ENCODE measurements at regions not wholly inside any gene's neighbourhood (a gene's known extent, or its start where the extent isn't known, plus 50 kb on each side); places are given as distances from the start of the nearest gene placed in this dataset.
"Not testable (repeated sequence)": the region's sequence is repeated elsewhere in the genome, so short reads cannot be mapped to it uniquely, and the experiment has no call there.

DNA sequence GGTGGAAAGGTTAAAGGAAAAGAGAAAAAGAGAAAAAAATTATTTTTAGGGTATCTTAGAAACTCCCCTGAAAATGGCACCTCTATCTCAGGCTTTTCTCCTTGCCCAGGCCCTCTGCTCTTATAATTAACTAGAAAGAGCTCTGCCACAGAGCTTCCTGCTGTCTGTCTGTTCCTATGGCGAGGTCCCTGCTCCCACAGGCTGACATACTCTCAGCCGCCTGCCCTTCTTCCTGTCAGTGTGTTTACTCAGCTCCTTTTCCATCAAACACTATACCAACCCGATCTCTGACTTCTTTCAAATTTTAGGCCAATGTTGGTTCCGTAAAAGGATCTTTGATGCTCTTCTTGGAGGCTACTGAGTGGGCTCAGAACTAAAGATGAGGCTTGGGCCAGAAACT lies 482.6 kb downstream of the DMAC1 start:
- Histone ChIP-seq H3K36me3 (ENCODE audit: control insufficient read depth, insufficient read depth, low read length, severe bottlenecking) (no peaks in the 10 kb centered on the region), H3K4me1 (ENCODE audit: control insufficient read depth, insufficient read depth, low read length) (peaks cover 38% of the 10 kb centered on the region), H3K27me3 (replicated peaks; ENCODE audit: control insufficient read depth, insufficient read depth, low read length) (no peaks in the 10 kb centered on the region), H3K9me3 (ENCODE audit: control insufficient read depth, low read length) (peaks cover 19% of the 10 kb centered on the region), H3K9ac (ENCODE audit: low read length) (peak overlapping the region; percentile 23), H3K4me3 (ENCODE audit: low read length) (no peak overlapping the region)
- no peak for DNase-seq (ENCODE audit: low read depth)

DNA sequence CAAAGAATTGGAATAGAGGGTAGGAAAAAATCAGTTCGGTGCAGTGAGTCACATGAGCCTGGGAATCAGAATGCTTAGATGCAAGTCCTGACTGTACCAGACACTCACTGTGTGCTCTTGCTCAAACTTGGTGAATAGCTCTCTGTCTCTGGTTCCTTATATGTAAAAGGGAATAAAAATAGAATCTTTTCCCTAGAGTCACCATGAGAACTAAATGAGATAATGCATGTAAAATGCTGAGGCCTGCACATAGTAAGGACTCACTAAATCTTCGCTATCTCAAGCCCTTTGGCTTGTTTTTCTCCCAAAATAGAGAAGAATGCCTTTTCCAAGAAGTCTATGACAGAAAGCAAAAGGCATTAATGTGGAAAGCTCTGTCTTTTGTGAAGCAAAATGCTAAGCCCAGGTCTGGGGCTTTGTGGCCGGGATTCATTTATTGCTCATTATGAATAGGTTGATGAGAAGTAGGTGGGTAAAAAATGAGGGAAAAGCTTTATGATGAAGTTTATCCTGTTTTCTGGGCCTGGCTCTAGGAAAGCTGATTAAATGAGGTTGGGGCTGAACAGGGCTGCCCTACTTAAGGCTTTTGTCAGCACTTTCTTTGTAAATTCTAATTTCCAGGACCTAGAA lies 483.3 kb downstream of the DMAC1 start:
- Histone ChIP-seq H3K9ac (ENCODE audit: low read length) (peak overlapping the region; percentile 51), H3K9me3 (ENCODE audit: control insufficient read depth, low read length) (peaks cover 20% of the 10 kb centered on the region), H3K4me1 (ENCODE audit: control insufficient read depth, insufficient read depth, low read length) (peaks cover 38% of the 10 kb centered on the region), H3K27me3 (replicated peaks; ENCODE audit: control insufficient read depth, insufficient read depth, low read length) (no peaks in the 10 kb centered on the region), H3K4me3 (ENCODE audit: low read length) (peak overlapping the region; percentile 59), H3K36me3 (ENCODE audit: control insufficient read depth, insufficient read depth, low read length, severe bottlenecking) (no peaks in the 10 kb centered on the region)
- no peak for DNase-seq (ENCODE audit: low read depth)

DNA sequence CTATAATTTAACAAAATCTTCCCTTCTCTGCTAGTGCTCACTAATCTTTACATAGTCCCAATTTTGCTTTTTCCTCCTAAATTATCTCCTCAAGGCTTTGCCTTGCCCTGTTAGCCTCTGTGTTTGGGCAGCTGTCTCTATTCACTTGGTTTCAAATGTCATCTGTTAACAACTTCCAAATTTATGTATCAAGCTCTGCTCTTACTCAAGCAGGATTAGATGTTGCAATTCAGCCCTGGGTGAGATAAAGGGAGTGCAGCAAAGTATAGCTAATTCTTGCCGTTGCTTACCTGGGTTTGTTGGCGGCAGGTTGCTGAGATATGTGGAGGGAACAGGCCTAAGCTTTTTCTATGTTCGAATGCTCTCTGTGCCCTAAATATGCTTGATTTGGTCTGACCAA lies 483.8 kb downstream of the DMAC1 start:
- DNase-seq (ENCODE audit: low read depth) = no peak

DNA sequence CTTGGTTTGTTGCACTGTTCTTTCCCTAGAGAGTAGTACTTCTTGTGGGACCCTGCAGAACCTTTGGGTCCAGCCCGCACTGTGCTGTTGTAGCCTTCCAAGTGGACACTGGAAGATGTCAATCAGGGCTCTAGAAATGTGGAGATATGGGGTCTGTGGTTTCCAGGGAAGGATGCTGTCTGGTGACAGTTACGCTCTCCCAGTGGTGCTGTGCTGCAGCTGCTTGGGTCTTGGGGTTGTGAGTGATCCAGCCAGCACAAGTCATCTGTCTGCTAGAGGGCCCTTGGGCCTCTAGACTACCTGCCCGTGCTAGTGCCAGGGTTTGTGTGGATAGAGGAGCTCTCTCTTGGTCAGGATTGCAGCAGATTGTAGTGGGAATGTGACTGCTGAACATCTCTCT lies 484.5 kb downstream of the DMAC1 start:
- peaks cover 30% of the 10 kb centered on the region for H3K9me3 ChIP-seq (ENCODE audit: control insufficient read depth, low read length)
- peak overlapping the region; percentile 51 for H3K9ac ChIP-seq (ENCODE audit: low read length)
- H3K4me1 ChIP-seq (ENCODE audit: control insufficient read depth, insufficient read depth, low read length) = peaks cover 33% of the 10 kb centered on the region
- H3K4me3 ChIP-seq (ENCODE audit: low read length) = no peak overlapping the region
- no peaks in the 10 kb centered on the region for H3K27me3 ChIP-seq (replicated peaks; ENCODE audit: control insufficient read depth, insufficient read depth, low read length)
- no peaks in the 10 kb centered on the region for H3K36me3 ChIP-seq (ENCODE audit: control insufficient read depth, insufficient read depth, low read length, severe bottlenecking)
- DNase-seq (ENCODE audit: low read depth) = no peak

More for the DNA sequence above, 483.8 kb downstream of the DMAC1 start:
- peaks cover 38% of the 10 kb centered on the region for H3K4me1 ChIP-seq (ENCODE audit: control insufficient read depth, insufficient read depth, low read length)
- H3K4me3 ChIP-seq (ENCODE audit: low read length) = peak overlapping the region; percentile 59
- H3K36me3 ChIP-seq (ENCODE audit: control insufficient read depth, insufficient read depth, low read length, severe bottlenecking) = no peaks in the 10 kb centered on the region
- peak overlapping the region; percentile 51 for H3K9ac ChIP-seq (ENCODE audit: low read length)
- no peaks in the 10 kb centered on the region for H3K27me3 ChIP-seq (replicated peaks; ENCODE audit: control insufficient read depth, insufficient read depth, low read length)
- peaks cover 24% of the 10 kb centered on the region for H3K9me3 ChIP-seq (ENCODE audit: control insufficient read depth, low read length)

DNA sequence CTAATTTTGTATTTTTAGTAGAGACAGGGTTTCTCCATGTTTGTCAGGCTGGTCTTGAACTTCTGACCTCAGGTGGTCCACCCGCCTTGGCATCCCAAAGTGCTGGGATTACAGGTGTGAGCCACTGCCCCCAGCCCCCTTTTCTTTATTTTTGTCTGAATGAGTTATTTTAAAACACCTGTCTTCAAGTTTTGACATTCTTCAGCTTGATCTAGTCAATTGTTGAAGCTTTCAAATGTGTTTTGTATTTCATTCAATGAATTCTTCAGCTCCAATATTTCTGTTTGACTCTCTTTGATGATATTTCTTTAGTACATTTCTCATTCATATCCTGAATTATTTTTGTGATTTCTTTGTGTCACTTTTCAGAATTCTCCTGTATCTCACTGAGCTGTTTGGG lies 486.2 kb downstream of the DMAC1 start:
- DNase-seq (ENCODE audit: low read depth) = no peak
- H3K4me1 ChIP-seq (ENCODE audit: control insufficient read depth, insufficient read depth, low read length) = peaks cover 27% of the 10 kb centered on the region
- H3K4me3 ChIP-seq (ENCODE audit: low read length) = no peak overlapping the region
- no peak overlapping the region for H3K9ac ChIP-seq (ENCODE audit: low read length)
- no peaks in the 10 kb centered on the region for H3K27me3 ChIP-seq (replicated peaks; ENCODE audit: control insufficient read depth, insufficient read depth, low read length)
- peaks cover 45% of the 10 kb centered on the region for H3K9me3 ChIP-seq (ENCODE audit: control insufficient read depth, low read length)
- no peaks in the 10 kb centered on the region for H3K36me3 ChIP-seq (ENCODE audit: control insufficient read depth, insufficient read depth, low read length, severe bottlenecking)

DNA sequence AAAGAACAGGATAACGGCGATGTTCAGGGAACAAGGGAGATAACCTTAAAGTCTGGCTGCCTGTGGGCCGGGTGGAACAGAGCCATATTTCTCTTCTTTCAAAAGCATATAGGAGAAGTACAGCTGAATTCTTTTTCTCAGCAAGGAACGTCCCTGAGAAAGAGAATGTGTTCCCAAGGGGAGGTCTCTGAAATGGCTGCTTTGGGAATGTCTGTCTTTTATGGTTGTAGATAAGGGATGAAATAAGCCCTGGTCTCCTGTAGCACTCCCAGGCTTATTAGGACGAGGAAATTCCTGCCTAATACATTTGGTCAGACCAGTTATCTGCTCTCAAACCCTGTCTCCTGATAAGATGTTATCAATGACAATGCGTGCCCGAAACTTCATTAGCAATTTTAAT lies 490.5 kb downstream of the DMAC1 start:
- not testable (repeated sequence) for H3K36me3 ChIP-seq (ENCODE audit: control insufficient read depth, insufficient read depth, low read length, severe bottlenecking); H3K4me1 ChIP-seq (ENCODE audit: control insufficient read depth, insufficient read depth, low read length); H3K4me3 ChIP-seq (ENCODE audit: low read length); DNase-seq (ENCODE audit: low read depth); H3K9ac ChIP-seq (ENCODE audit: low read length)
- peaks cover 14% of the 10 kb centered on the region for H3K27me3 ChIP-seq (replicated peaks; ENCODE audit: control insufficient read depth, insufficient read depth, low read length)
- H3K9me3 ChIP-seq (ENCODE audit: control insufficient read depth, low read length) = peaks cover 47% of the 10 kb centered on the region

DNA sequence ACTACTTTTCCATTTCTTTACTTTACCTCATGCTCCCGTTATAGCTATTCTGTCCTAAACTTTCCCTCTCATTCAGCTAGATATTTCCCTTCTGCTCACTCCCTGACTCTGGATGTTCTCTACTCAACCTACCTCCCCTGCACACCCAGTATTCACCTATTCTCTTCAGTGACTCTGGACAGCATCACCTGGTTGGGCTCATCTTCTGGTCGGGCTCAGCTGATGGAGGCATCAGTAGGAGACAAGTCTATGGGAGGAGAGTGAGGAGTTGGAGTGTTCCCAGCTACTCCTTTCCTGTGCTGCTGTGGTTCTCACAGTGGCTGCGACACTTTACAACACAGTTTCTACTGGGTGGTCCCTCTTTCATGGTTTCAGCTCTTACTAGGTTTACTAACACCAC lies 493.9 kb downstream of the DMAC1 start:
- Histone ChIP-seq H3K4me1 (ENCODE audit: control insufficient read depth, insufficient read depth, low read length) (peaks cover 7% of the 10 kb centered on the region), H3K4me3 (ENCODE audit: low read length) (no peak overlapping the region), H3K9ac (ENCODE audit: low read length) (no peak overlapping the region), H3K9me3 (ENCODE audit: control insufficient read depth, low read length) (peaks cover 23% of the 10 kb centered on the region), H3K27me3 (replicated peaks; ENCODE audit: control insufficient read depth, insufficient read depth, low read length) (peaks cover 19% of the 10 kb centered on the region), H3K36me3 (ENCODE audit: control insufficient read depth, insufficient read depth, low read length, severe bottlenecking) (no peaks in the 10 kb centered on the region)
- no peak for DNase-seq (ENCODE audit: low read depth)

DNA sequence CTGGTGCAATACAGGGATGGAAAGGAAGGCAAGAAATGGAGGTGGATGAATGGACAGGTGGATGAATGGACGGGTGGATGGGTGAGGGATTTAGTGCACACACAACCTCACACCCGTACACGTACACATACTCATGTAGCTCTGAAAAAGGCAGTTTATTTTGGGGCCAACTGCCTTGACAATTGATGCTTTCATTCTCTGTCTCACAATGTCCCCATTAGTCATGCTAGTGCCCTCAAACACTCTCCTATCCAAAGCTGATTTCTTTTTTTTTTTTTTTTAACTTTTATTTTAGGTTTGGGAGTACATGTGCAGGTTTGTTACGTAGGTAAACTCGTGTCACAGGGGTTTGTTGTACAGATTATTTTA lies 495.0 kb downstream of the DMAC1 start:
- Histone ChIP-seq H3K4me1 (ENCODE audit: control insufficient read depth, insufficient read depth, low read length) (peaks cover 7% of the 10 kb centered on the region), H3K9ac (ENCODE audit: low read length) (no peak overlapping the region), H3K9me3 (ENCODE audit: control insufficient read depth, low read length) (peaks cover 12% of the 10 kb centered on the region), H3K36me3 (ENCODE audit: control insufficient read depth, insufficient read depth, low read length, severe bottlenecking) (no peaks in the 10 kb centered on the region), H3K27me3 (replicated peaks; ENCODE audit: control insufficient read depth, insufficient read depth, low read length) (peaks cover 19% of the 10 kb centered on the region), H3K4me3 (ENCODE audit: low read length) (no peak overlapping the region)
- DNase-seq (ENCODE audit: low read depth) = no peak

DNA sequence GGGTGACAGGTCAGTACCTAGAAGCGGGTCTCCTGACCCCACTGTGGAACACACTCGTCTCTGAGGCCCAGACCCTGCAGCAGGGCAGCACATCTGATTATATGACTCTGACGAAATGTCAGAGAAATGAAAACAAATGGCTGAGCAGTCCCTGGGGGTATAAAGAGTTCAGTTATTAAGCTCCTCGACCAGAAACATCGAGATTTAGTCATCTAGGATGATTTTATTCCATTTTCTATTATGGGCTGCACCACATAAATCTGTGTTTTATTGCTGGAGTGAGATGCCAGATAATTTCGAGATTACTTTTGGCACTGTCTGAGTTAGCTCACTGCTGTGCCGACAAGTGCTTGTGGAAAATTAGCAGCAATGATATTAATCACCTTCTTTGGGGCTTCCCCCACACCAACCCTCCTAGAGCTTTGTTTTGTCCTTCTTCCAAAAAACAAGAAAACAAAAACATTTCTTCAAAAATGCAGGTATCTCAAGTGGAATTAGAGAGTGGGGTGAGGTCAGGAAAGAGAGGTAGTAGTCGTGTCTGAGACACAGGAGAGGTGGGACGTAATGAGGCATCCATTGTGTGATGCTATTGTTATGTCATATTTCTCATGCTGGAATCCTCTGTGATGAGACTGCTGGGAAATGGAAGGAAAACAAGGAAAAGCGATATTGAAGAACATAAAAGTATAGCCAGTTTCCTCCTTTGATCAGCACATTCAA lies 495.5 kb downstream of the DMAC1 start:
- H3K27me3 ChIP-seq (replicated peaks; ENCODE audit: control insufficient read depth, insufficient read depth, low read length) = peaks cover 19% of the 10 kb centered on the region
- H3K36me3 ChIP-seq (ENCODE audit: control insufficient read depth, insufficient read depth, low read length, severe bottlenecking) = no peaks in the 10 kb centered on the region
- no peak for DNase-seq (ENCODE audit: low read depth)
- H3K4me1 ChIP-seq (ENCODE audit: control insufficient read depth, insufficient read depth, low read length) = peaks cover 7% of the 10 kb centered on the region
- no peak overlapping the region for H3K9ac ChIP-seq (ENCODE audit: low read length)
- peaks cover 8% of the 10 kb centered on the region for H3K9me3 ChIP-seq (ENCODE audit: control insufficient read depth, low read length)
- H3K4me3 ChIP-seq (ENCODE audit: low read length) = no peak overlapping the region

DNA sequence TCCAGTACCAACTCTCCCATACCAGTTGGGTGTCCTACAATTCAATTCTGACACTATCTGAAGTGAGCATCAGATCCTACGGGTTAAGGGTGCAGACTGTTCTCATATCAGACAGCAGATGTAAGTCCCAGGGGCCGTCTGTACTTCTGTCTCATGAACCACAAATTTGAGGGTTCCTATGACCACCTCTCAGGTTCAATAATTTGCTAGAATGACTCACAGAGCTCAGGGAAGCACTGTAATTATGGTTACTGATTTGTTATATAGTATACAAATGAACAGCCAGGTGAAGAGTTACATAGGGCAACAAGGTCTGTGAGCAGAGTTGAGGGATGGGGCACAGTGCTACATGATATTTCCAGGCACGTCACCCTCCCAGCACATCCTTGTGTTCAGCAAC lies 499.1 kb downstream of the DMAC1 start:
- no peak for DNase-seq (ENCODE audit: low read depth)
- H3K9ac ChIP-seq (ENCODE audit: low read length) = no peak overlapping the region
- H3K9me3 ChIP-seq (ENCODE audit: control insufficient read depth, low read length) = no peaks in the 10 kb centered on the region
- no peak overlapping the region for H3K4me3 ChIP-seq (ENCODE audit: low read length)
- no peaks in the 10 kb centered on the region for H3K36me3 ChIP-seq (ENCODE audit: control insufficient read depth, insufficient read depth, low read length, severe bottlenecking)
- H3K27me3 ChIP-seq (replicated peaks; ENCODE audit: control insufficient read depth, insufficient read depth, low read length) = peaks cover 16% of the 10 kb centered on the region
- H3K4me1 ChIP-seq (ENCODE audit: control insufficient read depth, insufficient read depth, low read length) = peaks cover 7% of the 10 kb centered on the region

DNA sequence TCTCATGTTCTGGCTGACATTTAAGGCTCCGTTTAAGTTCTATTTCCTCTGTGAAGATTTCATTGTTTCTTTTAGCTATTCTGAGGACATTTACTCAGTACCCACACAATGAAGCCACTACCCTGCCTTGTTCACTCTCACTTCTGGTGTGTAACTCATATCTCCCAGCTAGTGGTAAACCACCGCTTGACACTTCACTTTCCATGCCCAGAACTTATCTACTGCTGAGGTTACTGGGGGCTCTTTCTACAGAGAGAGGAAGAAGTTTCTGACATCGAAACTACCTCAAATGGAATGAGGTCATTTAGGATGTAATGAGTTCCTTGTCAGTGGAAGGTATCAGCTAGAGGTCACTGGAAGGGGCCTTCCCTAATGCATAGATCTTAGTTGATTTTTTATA lies 501.5 kb downstream of the DMAC1 start:
- Histone ChIP-seq H3K4me3 (ENCODE audit: low read length) (no peak overlapping the region), H3K4me1 (ENCODE audit: control insufficient read depth, insufficient read depth, low read length) (no peaks in the 10 kb centered on the region), H3K27me3 (replicated peaks; ENCODE audit: control insufficient read depth, insufficient read depth, low read length) (peaks cover 9% of the 10 kb centered on the region), H3K9ac (ENCODE audit: low read length) (no peak overlapping the region), H3K9me3 (ENCODE audit: control insufficient read depth, low read length) (no peaks in the 10 kb centered on the region), H3K36me3 (ENCODE audit: control insufficient read depth, insufficient read depth, low read length, severe bottlenecking) (no peaks in the 10 kb centered on the region)
- no peak for DNase-seq (ENCODE audit: low read depth)

DNA sequence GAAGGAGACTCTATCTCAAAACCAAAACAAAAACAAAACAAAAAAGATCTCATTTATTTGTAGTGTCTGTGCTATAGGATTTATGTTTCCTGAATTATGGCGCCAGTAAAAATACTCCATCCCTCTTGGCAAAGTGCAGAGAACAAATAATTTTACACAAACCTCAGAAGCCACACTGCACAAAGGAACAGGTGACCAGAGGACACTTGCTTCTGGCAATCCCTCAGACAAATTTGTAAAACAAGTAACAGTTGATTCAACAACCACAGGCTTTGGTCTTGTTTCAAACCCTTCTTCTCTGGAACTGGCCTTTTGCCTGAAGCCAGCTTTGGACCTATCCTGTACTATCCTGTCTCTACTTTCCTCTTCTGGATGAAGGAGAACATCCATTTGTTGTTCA lies 502.1 kb downstream of the DMAC1 start:
- Histone ChIP-seq H3K36me3 (ENCODE audit: control insufficient read depth, insufficient read depth, low read length, severe bottlenecking) (no peaks in the 10 kb centered on the region), H3K9ac (ENCODE audit: low read length) (no peak overlapping the region), H3K9me3 (ENCODE audit: control insufficient read depth, low read length) (no peaks in the 10 kb centered on the region), H3K4me3 (ENCODE audit: low read length) (no peak overlapping the region), H3K27me3 (replicated peaks; ENCODE audit: control insufficient read depth, insufficient read depth, low read length) (peaks cover 7% of the 10 kb centered on the region), H3K4me1 (ENCODE audit: control insufficient read depth, insufficient read depth, low read length) (no peaks in the 10 kb centered on the region)
- DNase-seq (ENCODE audit: low read depth) = no peak

Data from adipocyte (in vitro differentiated cells).